SK-N-SH treated with all-trans-retinoic acid at 6 μM for 48 hours (cell line): ENCODE measurements at regions not wholly inside any gene's neighbourhood (a gene's known extent, or its start where the extent isn't known, plus 50 kb on each side); places are given as distances from the start of the nearest gene placed in this dataset.

Experiments used
- ATAC-seq: fragments of 200-7000 bp; cut with Tn5 transposase; 3 replicates; pipeline ENCODE4 v1.9.1; 2020; ENCODE audit warnings: mild to moderate bottlenecking, moderate library complexity
- ARNTL ChIP-seq: fragments of 450-650 bp; formaldehyde crosslinking; IDR thresholded peaks from 2 replicates; pipeline ENCODE4 v1.5.0; 2020; ENCODE audit warnings: low read depth, mild to moderate bottlenecking, moderate library complexity, borderline replicate concordance
- BACH2 ChIP-seq: fragments of 250-450 bp; sonication (Bioruptor Pico); IDR thresholded peaks from 2 replicates; pipeline ENCODE4 v1.9.0; 2021; ENCODE audit warnings: mild to moderate bottlenecking, borderline replicate concordance
- CREB5 ChIP-seq: fragments of 250-450 bp; sonication (Bioruptor Pico); IDR thresholded peaks from 2 replicates; pipeline ENCODE4 v1.5.1; 2020; ENCODE audit warnings: low read depth, mild to moderate bottlenecking, moderate library complexity
- CSDC2 ChIP-seq: fragments of 250-450 bp; sonication (Bioruptor Pico); IDR thresholded peaks from 2 replicates; pipeline ENCODE4 v1.5.0; 2020; ENCODE audit warnings: mild to moderate bottlenecking, moderate library complexity
- CSRNP3 ChIP-seq: fragments of 250-450 bp; sonication (Bioruptor Pico); IDR thresholded peaks from 2 replicates; pipeline ENCODE4 v1.5.1; 2021; ENCODE audit warnings: mild to moderate bottlenecking, moderate library complexity
- ESRRG ChIP-seq: fragments of 250-450 bp; sonication (Bioruptor Pico); IDR thresholded peaks from 2 replicates; pipeline ENCODE4 v1.6.1; 2021; ENCODE audit warnings: mild to moderate bottlenecking
- GLIS3 ChIP-seq: fragments of 250-450 bp; sonication (Bioruptor Pico); IDR thresholded peaks from 2 replicates; pipeline ENCODE4 v1.5.0; 2020; ENCODE audit warnings: mild to moderate bottlenecking, moderate library complexity
- ISL1 ChIP-seq: fragments of 250-450 bp; sonication (Bioruptor Pico); IDR thresholded peaks from 2 replicates; pipeline ENCODE4 v2.1.2; 2022; ENCODE audit warnings: mild to moderate bottlenecking, moderate library complexity
- OSR1 ChIP-seq: fragments of 250-450 bp; sonication (Bioruptor Pico); IDR thresholded peaks from 2 replicates; pipeline ENCODE4 v1.8.0; 2022; ENCODE audit warnings: moderate library complexity, mild to moderate bottlenecking, inconsistent platforms
- POU6F1 ChIP-seq: fragments of 250-450 bp; sonication (Bioruptor Pico); IDR thresholded peaks from 2 replicates; pipeline ENCODE4 v1.8.0; 2021; ENCODE audit warnings: low read depth, mild to moderate bottlenecking, moderate library complexity, borderline replicate concordance
- PPARA ChIP-seq: fragments of 250-450 bp; sonication (Bioruptor Pico); IDR thresholded peaks from 2 replicates; pipeline ENCODE4 v1.5.0; 2020; ENCODE audit warnings: mild to moderate bottlenecking, borderline replicate concordance
- RARB ChIP-seq: fragments of 250-450 bp; sonication (Bioruptor Pico); IDR thresholded peaks from 2 replicates; pipeline ENCODE4 v1.8.0; 2021; ENCODE audit warnings: mild to moderate bottlenecking, moderate library complexity
- SNAI2 ChIP-seq: fragments of 250-450 bp; sonication (Bioruptor Pico); IDR thresholded peaks from 2 replicates; pipeline ENCODE4 v1.5.0; 2020; ENCODE audit warnings: mild to moderate bottlenecking, moderate library complexity
- TCF4 ChIP-seq: fragments of 250-450 bp; sonication (Bioruptor Pico); IDR thresholded peaks from 2 replicates; pipeline ENCODE4 v1.8.0; 2021; ENCODE audit warnings: mild to moderate bottlenecking, moderate library complexity, borderline replicate concordance
- TOX ChIP-seq: fragments of 250-450 bp; sonication (Bioruptor Pico); IDR thresholded peaks from 2 replicates; pipeline ENCODE4 v1.8.0; 2021; ENCODE audit warnings: mild to moderate bottlenecking, moderate library complexity, borderline replicate concordance
- TSHZ2 ChIP-seq: fragments of 250-450 bp; sonication (Bioruptor Pico); IDR thresholded peaks from 2 replicates; pipeline ENCODE4 v1.5.0; 2020; ENCODE audit warnings: mild to moderate bottlenecking, moderate library complexity
- ZC3H10 ChIP-seq: fragments of 250-450 bp; sonication (Bioruptor Pico); IDR thresholded peaks from 2 replicates; pipeline ENCODE4 v1.5.1; 2021; ENCODE audit warnings: mild to moderate bottlenecking, moderate library complexity
- ZFP3 ChIP-seq: fragments of 250-450 bp; sonication (Bioruptor Pico); IDR thresholded peaks from 2 replicates; pipeline ENCODE4 v1.5.0; 2020; ENCODE audit warnings: mild to moderate bottlenecking, moderate library complexity
- ZFP30 ChIP-seq: fragments of 450-650 bp; formaldehyde crosslinking; IDR thresholded peaks from 2 replicates; pipeline ENCODE4 v1.5.0; 2022; ENCODE audit warnings: mild to moderate bottlenecking, moderate library complexity
- ZNF565 ChIP-seq: fragments of 450-650 bp; formaldehyde crosslinking; conservative IDR thresholded peaks from 2 replicates; pipeline ENCODE4 v1.5.0; 2020; ENCODE audit warnings: low read depth, mild to moderate bottlenecking, moderate library complexity
- ZNF70 ChIP-seq: fragments of 450-650 bp; formaldehyde crosslinking; IDR thresholded peaks from 2 replicates; pipeline ENCODE4 v1.5.0; 2020; ENCODE audit warnings: mild to moderate bottlenecking, moderate library complexity
- ZNF8 ChIP-seq: fragments of 450-650 bp; formaldehyde crosslinking; IDR thresholded peaks from 2 replicates; pipeline ENCODE4 v1.5.0; 2020; ENCODE audit warnings: mild to moderate bottlenecking, moderate library complexity

- TF ChIP-seq ZNF8 (CRISPR knock-in tag) (no peak), GLIS3 (CRISPR knock-in tag) (no peak)
Measured at GRCh38 chr9:14526504-14526903, 166.7 kb downstream of the ZDHHC21 start (continued).

- ATAC-seq = no peak
- TF ChIP-seq ISL1 (no peak), ZFP3 (CRISPR knock-in tag) (no peak), CREB5 (CRISPR knock-in tag) (no peak), CSRNP3 (CRISPR knock-in tag) (no peak), TCF4 (CRISPR knock-in tag) (no peak), GLIS3 (CRISPR knock-in tag) (no peak), BACH2 (CRISPR knock-in tag) (no peak)
Measured at GRCh38 chr9:14525856-14526255, 167.4 kb downstream of the ZDHHC21 start.

GRCh38 chr9:14524873-14525515 lies 168.2 kb downstream of the ZDHHC21 start:
- TF ChIP-seq TSHZ2 (CRISPR knock-in tag) (no peak), OSR1 (CRISPR knock-in tag) (no peak), ZC3H10 (CRISPR knock-in tag) (no peak), ESRRG (CRISPR knock-in tag) (no peak)
- ATAC-seq = no peak

- TF ChIP-seq ZNF8 (CRISPR knock-in tag) (no peak), ZFP3 (CRISPR knock-in tag) (no peak)
- no peak for ATAC-seq
Measured at GRCh38 chr9:14523545-14523944, 169.7 kb downstream of the ZDHHC21 start.

- no peak for TF ChIP-seq PPARA (CRISPR knock-in tag)
- ATAC-seq = no peak
Measured at GRCh38 chr9:14522627-14523379, 170.4 kb downstream of the ZDHHC21 start.

- no peak for ATAC-seq
- TF ChIP-seq GLIS3 (CRISPR knock-in tag) (no peak), PPARA (CRISPR knock-in tag) (no peak), RARB (CRISPR knock-in tag) (no peak), OSR1 (CRISPR knock-in tag) (no peak)
- TF ChIP-seq, all 23 proteins: peak for 0
Measured at GRCh38 chr9:14520341-14520740, 172.9 kb downstream of the ZDHHC21 start.

- no peak; the same call in 1 of the 2 replicates for TF ChIP-seq ZFP30 (CRISPR knock-in tag)
- TF ChIP-seq ZNF565 (CRISPR knock-in tag) = no peak
- TF ChIP-seq ZNF70 (CRISPR knock-in tag) = no peak
- no peak for TF ChIP-seq ARNTL (CRISPR knock-in tag)
- 0 out of 2 replicates have a peak, but pooled peaks have one; percentile 34 for TF ChIP-seq GLIS3 (CRISPR knock-in tag)
- TF ChIP-seq ZC3H10 (CRISPR knock-in tag) = no peak
- TF ChIP-seq ZFP3 (CRISPR knock-in tag) = no peak
- TF ChIP-seq POU6F1 (CRISPR knock-in tag) = no peak
- TF ChIP-seq ESRRG (CRISPR knock-in tag) = no peak
- no peak for TF ChIP-seq ISL1
- no peak for TF ChIP-seq SNAI2 (CRISPR knock-in tag)
- no peak for TF ChIP-seq TOX
- no peak for TF ChIP-seq RARB (CRISPR knock-in tag)
- TF ChIP-seq ZNF8 (CRISPR knock-in tag) = 0 out of 2 replicates have a peak, but pooled peaks have one; percentile 30
- TF ChIP-seq TCF4 (CRISPR knock-in tag) = peak; percentile 55; the same call in 1 of the 2 replicates
- TF ChIP-seq CSDC2 = no peak
- peak; percentile 62 for ATAC-seq
Measured at GRCh38 chr9:14517154-14517906, 175.9 kb downstream of the ZDHHC21 start.
